Pons (tissue), 1 donor: ENCODE measurements at regions not wholly inside any gene's neighbourhood (a gene's known extent, or its start where the extent isn't known, plus 50 kb on each side); places are given as distances from the start of the nearest gene placed in this dataset.

ENCODE experiments used
- DNase-seq: peaks from one replicate; pipeline ENCODE4 v3.0.0-alpha.2; 2016; ENCODE audit warnings: low spot score

DNA sequence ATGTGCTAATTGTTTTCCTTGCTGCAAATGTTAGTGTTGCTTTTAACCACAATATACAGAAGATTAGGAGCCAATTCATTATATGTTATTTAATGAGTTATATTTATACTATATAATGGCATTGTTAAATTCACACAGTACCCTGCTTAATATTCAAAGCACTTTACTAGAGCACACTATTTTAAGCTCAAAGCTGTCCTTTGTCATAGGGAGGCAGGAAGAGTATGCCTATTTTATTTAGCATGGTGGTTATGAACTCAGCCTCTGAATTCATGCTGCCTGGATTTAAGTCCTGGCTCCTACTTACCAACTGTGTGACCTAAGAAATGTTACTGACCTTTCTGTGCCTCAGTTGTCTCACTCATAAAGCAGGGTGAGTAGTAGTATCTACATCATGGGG is 80.5 kb downstream of the FASTKD2 start:
- no peak for DNase-seq

DNA sequence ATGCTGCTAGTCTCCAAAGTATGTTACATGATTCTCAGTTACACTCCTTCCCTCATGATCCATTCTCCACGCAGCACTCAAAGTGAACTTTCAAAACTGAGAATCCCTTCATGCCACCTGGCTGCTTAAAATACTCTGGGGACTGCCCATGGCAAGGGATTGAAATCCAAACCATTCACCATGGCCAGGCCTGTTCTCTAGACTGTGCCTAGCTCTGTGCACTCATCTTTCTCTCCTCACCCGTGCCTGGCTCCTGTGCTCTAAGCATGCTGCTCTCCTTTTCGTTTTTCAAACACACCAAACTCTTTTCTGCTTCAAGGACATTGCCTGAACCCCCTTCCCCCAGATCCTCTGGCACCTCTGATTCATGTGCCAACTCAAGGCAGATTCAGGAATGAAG is 80.9 kb downstream of the FASTKD2 start:
- no peak for DNase-seq

DNA sequence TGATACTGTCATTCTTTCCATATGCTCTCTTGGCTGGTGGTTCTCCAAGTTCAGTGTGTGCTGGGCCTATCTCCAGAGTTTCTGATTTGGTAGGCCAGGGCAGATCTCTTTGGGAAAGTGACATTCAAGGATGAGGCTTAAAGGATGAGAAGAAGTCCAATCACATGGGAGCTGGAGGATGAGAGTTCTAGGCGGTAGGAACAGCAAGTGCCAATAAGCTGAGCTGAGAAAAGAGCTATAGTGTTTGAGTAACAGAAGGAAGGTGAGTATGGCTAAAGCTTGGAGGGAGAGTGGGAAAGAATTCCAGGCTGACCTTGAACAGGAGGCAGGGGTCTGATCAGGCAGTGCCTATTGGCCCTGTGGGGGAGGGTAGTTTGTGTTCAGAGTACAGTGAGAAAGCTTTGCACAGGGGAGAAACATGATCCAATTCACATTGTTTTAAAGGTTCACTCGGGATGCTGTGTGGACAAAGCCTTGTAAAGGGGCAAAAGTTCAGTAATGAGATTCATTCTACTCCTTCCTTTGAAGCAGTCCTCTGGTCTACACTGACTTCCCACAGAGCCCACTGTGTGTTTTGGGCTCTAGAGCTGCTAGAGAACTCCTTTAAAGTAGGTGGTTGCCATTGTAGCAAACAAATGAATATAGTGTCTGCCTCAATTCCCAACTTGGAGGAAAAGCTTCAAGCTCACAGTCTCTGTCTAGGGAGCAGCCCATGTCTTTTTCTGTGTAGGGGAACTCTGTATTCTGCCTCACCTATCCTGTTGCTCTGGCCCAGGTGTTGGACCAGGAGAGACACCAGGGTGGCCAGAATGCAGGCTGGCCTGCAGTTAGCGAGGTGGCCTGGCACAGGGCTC is 81.8 kb downstream of the FASTKD2 start:
- DNase-seq = peak; percentile 52

DNA sequence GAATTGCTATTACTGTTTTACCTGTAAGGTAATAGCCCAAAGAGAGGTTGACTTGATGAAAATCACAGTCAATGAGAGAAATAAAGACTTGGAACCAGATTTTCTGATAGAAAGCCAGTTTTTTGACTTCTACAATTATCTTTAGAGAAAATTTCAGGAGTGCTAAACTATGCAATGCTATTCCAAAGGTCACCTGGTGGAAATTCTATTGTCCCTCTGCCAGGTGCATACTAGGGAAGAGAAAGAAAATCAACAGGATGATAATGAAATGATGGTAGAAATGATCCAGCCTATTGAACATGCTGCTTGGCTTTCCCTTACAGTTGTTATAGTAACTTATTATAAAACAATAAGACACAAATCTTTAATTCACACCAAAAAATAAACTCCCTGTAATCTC is 85.0 kb downstream of the FASTKD2 start:
- no peak for DNase-seq

DNA sequence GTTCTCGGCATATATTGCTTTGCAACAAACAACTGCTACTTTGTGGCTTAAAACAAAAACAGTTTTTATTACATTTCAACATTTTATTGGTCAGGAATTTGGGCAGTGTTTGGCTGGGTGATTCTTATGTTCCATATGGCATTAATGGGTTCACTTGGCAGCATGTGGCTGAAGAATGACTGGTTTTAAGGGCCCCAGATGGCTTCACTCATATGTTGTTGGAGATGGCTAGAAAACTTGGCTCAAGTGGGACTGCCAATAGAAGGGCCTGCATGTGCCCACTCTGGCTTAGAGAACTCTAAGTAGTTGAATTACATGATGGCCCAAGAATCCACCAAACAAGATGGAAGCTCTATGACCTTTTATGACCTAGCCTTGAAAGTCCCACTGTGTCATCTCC is 86.1 kb downstream of the FASTKD2 start:
- DNase-seq = no peak

DNA sequence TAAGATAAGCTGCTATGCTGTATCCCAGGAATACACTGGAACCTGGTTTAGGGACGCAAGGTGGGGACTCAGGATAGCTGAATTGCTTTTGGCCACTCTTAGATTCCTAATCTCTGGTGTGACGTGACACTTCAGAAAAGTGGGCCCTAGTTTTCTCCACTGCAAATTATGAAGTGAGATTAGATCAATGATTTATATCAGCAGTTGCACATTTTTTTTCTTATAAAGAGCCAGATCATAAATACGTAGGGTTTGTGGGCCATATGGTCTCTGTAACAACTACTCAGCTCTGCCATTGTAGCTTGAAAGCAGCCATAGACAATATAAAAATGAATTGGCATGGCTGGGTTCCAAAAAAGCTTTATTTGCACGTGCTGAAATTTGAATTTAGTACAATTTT is 85.4 kb upstream of the CPO start:
- no peak for DNase-seq

DNA sequence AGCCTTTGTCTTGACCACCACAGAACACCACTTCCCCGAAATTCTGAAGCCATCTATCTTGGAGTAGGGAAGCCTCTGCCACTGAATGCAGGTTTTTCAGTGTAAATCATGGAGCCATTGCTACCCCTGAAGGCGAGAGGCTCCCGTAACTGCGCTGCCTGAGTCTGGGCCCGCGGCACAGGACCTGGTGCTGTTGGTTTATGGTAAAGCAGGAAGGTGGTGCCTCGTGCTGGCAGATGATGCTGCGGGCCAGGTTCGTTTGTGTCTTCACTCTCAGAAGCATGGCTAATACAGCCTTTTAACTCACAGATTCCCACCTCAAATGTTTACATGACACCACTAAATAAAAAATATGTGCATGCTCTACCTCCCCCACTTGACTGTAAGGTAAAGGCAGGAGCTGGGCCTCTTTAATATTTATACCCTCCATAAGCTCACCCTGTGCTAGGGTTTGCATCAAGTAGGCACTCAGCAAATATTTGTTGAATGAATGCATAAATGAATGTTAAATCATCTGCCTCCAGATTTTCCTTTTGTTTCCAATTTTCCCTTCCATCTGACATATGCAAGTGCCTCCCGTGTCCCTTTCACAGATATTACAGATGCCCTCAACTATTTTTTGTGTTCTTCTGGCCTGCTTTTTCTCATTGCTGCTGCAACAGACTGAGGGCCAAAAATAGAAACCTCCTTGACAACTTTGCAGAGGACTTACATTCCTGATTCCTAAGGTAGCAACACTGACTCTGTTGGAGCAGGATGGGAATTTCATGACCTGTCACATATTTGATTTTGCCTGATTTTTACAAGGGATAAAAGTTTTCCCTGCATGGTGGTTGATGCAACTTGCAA is 83.5 kb upstream of the CPO start:
- DNase-seq = no peak

DNA sequence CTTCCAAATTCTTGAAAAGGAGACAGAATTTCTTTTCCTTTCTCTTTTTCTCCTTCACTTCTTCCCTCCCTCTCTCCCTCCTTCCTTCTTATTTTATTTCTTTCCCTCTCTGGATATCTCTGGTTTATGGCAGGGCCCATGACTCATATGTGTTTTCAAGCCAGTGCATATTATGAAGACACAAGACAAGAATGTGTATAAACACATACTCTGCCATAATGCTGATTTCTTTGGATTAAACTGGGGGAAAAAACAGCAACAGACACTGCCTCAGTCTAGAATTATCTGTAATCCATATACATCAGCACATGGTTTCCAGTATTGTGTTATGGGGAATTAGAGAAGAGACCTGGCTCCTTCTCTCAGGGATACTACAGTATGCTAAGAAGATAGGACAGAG is 82.8 kb upstream of the CPO start:
- no peak for DNase-seq

DNA sequence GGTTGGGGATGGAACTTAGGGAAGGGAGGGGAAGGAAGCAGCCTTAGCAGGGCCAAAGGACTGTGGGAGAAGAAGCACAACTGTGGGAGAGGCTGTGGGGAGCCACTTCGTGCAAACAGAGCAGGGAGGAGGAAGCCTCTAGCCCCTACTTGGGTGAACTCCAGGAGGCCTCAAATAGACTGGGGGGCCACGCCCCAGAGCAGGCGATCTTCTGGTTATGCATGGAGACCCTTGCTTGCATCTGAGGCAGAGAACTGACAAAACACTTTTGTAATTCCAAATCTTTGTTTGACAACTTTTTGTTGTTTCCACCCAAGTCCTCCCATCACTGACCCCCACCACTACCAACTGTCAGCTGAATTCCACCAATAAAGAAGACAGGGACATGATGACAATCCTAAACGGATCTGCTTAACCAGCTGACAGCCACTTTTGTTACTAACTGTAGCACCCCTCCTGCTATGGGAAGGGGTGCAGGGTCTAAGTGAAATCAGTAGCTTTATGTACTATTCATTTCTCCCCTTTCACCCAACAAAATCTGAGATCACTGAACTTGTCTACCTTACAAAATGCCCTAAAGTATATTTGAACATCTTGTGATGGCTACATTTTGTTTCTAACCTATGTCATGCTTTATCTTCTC is 80.5 kb upstream of the CPO start:
- DNase-seq = no peak

DNA sequence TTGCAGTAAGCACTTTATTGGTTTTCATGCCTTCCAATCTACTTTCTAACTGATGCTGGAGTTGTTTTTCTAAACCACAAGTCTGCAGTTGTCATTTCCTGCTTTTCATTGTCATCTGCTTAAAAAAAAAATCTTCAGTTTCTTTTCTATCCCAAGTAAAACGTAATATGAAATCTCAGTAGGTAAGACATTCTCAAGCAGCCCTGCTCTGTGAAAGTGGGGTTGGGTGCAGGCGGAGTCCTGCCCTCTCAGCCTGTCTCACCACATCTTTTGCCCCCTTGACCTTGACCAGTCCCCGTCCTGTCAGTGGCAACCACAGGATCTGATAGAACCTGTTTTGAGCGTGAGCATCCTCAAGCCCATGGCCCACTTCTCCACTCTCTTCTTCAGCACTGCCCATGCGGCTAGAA is 80.0 kb upstream of the CPO start:
- no peak for DNase-seq

DNA sequence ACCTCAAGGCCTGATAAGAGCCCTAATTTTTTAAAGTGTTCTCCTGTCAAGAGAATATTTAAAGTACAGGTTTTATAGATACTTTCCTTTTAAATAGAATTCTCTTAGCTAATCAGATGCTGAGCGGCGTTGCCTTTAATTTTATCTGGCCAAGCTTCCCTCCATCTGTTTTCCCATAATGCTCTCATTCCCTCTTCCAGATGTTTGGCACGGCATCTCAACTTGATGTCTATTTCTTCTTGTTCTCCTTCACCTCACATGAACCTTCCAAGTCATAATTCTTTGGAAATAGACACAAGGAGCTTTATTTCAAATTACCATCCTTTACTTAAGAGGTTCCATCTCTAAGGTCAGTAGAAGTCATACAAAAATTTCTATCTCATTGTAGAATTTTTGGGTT is 76.1 kb upstream of the CPO start:
- no peak for DNase-seq

DNA sequence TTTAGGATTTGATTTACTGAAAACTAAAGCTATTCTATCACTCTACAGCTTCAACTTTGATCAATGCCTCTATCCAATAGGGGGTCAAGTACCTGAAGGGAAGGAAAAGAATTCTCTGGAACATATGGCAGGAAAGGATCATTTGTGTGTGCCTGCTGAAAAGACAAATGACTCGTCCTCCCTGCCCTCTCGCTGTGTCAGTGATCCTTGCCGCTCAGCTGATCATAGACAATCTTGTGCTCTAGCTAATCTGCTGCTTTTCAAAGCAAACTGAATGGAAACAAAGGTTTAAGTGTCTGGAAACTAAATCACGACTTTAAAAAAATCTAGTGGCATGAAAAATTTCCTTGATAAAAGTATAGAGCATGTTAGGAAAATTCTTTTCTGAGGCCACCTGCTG is 75.6 kb upstream of the CPO start:
- DNase-seq = no peak

DNA sequence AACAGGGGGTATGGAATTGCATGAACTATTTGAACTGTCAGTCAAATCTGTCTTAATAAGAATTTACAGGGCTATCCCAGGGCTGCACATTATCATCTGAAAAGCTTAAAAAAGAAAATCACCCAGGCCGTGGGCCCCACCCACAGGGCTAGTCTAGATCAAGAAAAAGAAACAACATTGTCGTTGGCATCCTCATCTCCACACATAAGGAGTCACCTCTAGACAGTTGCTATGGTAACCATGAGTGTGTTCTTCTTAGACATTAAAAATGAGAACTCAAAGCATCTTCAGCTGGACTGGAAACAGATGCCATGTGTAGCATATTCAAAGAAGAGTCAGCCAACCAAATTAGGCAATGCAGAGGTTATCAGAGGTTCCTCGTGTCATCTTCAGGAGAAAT is 72.3 kb upstream of the CPO start:
- no peak for DNase-seq

DNA sequence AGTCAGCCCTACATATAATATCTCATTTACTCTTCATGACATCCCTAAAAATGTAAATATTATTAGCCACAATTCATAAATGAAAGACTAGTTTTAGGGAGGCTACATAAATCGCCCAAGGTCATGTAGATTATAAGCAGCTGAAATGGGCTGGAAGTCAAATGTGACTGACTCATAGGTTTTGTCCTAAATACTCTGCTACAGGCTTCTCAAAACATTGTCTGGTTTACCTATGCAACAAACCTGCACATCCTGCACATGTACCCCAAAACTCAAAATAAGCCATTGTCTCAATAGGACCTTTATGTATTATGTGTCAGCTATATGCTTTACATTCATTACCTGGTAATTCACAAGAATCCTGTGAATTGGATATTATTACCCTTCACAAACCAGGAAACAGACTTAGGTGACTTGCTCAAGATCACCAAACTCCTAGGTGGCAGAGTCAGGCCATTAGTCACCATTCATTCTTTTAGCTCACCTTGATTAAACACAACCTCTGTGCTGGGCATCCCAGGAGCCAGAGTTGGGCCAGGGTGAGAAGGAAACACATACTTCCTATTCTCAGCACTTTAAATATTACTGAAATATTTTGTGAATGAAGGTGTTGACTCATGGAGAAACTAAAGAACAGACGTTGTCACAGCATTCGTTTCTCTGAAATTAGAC is 69.4 kb upstream of the CPO start:
- no peak for DNase-seq

DNA sequence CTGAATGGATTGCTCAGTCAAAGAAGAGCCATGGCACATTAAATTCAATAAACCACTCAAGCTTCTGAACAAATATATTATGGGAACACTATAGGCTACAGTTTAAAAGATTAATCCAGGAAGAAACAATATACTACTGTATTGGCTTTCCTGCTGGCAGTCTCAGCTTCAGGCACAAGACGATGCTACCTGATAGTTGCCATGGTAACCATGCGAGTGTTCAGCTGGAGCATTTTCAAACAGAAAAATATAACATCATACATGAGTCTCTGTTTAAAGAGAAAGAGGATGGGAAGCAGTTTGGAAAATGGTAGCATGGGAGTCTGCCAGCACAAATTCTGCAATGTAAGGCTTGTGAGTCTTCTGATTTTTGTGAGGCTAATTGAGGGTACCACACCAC is 65.9 kb upstream of the CPO start:
- DNase-seq = no peak

DNA sequence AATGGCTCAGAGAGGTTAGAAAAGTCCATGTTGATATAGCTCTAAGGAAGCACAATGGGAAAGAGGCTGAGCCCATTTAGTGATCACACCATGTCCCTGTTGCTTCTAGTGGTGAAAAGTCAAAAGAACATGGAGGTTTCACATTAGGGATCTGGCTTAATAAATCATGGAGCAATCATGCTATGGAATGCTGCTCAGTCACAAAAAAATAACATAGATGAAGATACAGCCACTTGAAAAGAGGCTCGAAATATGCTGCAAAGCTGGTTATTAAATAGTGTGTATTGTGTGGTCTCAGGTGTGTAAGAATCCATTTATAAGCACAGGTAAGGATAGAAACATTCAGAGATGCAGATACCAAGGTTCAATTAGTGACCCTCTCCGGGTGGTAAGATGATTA is 63.6 kb upstream of the CPO start:
- no peak for DNase-seq

DNA sequence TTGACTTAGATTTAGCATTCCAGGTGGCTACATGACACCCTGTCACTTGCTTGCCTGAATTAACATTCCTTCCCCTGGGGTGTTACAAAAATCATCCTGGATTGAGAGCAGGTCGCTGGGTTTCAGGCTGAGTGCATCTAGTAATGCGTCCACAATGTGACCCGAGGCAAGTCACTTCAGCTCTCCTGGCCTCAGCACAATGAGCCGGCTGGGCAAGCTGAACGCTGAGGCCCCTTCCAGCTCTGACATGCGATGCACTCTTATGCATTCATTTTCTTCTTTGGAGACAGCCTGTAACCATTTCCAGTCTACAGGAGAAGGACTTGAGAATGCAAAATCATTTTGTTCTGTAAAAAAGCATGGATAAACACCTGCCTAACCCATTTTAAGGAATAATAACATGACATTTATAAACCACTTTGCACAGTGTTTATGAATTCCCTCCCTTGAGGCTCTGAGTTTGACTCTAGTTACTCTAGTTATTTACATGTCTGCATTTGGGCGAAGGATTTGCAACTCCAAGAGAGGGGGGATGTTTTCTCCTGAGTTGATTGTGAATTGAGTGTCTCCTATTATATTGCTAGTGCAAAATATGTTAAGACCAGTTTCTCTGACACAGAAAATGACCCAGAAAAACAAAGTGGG is 63.0 kb upstream of the CPO start:
- no peak for DNase-seq

DNA sequence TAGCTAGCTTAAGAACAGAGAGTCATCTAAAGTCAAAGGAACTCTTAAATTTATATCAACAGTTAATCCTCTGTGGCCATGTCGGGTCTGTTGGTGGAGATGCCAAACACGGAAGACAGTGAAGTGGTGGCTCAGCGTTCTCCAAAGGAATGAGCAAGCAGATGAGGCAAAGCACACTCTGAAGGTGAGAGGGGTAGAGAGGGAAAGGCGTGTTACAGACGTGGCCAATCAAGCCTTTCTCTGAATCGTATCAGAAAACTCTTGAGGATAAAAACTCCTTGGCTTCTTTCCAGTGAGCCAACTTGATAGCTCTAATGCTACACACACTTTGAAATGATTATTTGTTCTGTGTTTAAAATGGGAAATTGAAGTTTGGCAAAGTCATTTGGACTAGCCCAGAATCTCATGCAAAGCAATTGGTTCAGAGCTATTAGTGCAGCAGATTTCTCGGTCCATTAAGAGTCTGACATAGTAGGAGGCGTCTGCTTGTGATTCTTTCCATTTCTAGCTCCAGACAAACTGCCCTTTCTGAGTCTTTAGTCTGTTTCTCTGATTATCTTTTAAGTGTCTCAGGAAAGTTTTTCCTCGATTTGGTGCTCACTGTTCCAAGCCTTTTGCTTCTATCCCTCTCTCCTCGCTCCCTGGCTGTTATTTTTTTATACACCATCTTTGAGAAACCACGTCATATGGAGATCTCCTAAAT is 57.5 kb upstream of the CPO start:
- no peak for DNase-seq

DNA sequence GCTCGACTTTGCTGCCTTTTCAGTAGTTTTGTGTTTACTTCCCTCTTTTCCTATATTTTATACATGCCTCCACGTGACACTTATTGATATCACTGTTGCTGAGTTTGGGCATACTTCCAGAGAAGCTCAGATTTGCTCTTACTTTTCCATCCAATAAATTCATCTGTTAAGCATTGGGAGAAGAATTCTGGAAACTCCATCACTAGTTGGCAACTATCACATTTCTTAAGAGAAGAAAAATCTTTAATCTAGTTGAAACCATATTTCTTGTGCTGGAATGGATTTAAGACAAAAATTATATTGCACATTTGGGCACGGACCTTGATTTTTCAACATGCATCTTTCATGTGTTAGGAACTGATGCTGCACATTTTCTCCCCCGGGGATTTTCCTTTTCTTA is 52.6 kb upstream of the CPO start:
- no peak for DNase-seq

DNA sequence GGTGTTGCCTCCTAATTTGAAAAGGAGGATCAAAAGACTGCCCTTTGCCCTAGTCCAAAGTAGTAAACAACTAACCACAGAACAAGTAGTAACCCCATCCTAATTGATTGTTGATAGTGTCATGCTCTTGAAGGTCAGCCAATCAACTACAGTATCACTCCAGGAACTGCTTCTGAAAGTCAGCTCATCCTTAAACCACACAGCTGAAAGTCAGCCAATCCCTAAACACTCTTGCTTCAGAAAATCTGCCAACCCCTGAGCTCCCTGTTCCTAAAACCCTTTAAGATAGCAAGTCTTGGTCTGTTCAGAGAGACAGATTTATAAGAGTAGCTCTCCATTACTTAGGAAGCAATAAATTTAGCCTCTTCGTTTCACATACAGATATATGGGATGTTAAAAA is 51.6 kb upstream of the CPO start:
- no peak for DNase-seq
